COLO829 (cell line): ENCODE measurements at regions not wholly inside any gene's neighbourhood (a gene's known extent, or its start where the extent isn't known, plus 50 kb on each side); places are given as distances from the start of the nearest gene placed in this dataset.
A peak's percentile ranks its signal among the peaks of the same experiment; 100 is the strongest.

Experiments used
- DNase-seq: peaks from one replicate; pipeline ENCODE4 v3.0.0; 2012; ENCODE audit warnings: low spot score

- DNase-seq, result no peak
Observed at GRCh38 chr4:125062115-125063050, 252.4 kb upstream of the FAT4 start.

- DNase-seq, result no peak
Observed at GRCh38 chr4:125060376-125060775, 254.4 kb upstream of the FAT4 start.

GRCh38 chr4:125049711-125050110, 265.0 kb upstream of the FAT4 start:
- DNase-seq, result no peak

GRCh38 chr4:125045311-125045710, 269.4 kb upstream of the FAT4 start:
- DNase-seq, result no peak

- DNase-seq, result no peak
Observed at GRCh38 chr4:125044886-125045285, 269.9 kb upstream of the FAT4 start.

GRCh38 chr4:125043486-125043885, 271.3 kb upstream of the FAT4 start:
- no peak for DNase-seq

GRCh38 chr4:125042041-125042440, 272.7 kb upstream of the FAT4 start:
- DNase-seq, result no peak

- peak; percentile 13 for DNase-seq
Observed at GRCh38 chr4:125041372-125041930, 273.3 kb upstream of the FAT4 start.

- DNase-seq, result no peak
Observed at GRCh38 chr4:125039550-125039949, 275.2 kb upstream of the FAT4 start.

- DNase-seq, result no peak
Observed at GRCh38 chr4:125022855-125023501, 291.8 kb upstream of the FAT4 start.

GRCh38 chr4:125021189-125021588, 293.6 kb upstream of the FAT4 start:
- DNase-seq, result no peak

GRCh38 chr4:125020089-125021034, 294.4 kb upstream of the FAT4 start:
- DNase-seq, result no peak

GRCh38 chr4:125016892-125017299, 297.9 kb upstream of the FAT4 start:
- DNase-seq, result no peak

- no peak for DNase-seq
Observed at GRCh38 chr4:125013891-125014290, 300.9 kb upstream of the FAT4 start.

GRCh38 chr4:125011646-125012045, 299.1 kb upstream of the ANKRD50 start:
- DNase-seq, result no peak

- DNase-seq, result no peak
Observed at GRCh38 chr4:125010796-125011503, 298.4 kb upstream of the ANKRD50 start.

- DNase-seq, result no peak
Observed at GRCh38 chr4:125008676-125009075, 296.1 kb upstream of the ANKRD50 start.

- DNase-seq, result peak; percentile 59
Observed at GRCh38 chr4:125004676-125005075, 292.1 kb upstream of the ANKRD50 start.

GRCh38 chr4:125003840-125004239, 291.3 kb upstream of the ANKRD50 start:
- no peak for DNase-seq

- DNase-seq, result peak; percentile 88
Observed at GRCh38 chr4:124997991-124998390, 285.5 kb upstream of the ANKRD50 start.

GRCh38 chr4:124997124-124997523, 284.6 kb upstream of the ANKRD50 start:
- DNase-seq, result no peak
